ENCODE measurements at regions not wholly inside any gene's neighbourhood (a gene's known extent, or its start where the extent isn't known, plus 50 kb on each side); places are given as distances from the start of the nearest gene placed in this dataset.

DNA sequence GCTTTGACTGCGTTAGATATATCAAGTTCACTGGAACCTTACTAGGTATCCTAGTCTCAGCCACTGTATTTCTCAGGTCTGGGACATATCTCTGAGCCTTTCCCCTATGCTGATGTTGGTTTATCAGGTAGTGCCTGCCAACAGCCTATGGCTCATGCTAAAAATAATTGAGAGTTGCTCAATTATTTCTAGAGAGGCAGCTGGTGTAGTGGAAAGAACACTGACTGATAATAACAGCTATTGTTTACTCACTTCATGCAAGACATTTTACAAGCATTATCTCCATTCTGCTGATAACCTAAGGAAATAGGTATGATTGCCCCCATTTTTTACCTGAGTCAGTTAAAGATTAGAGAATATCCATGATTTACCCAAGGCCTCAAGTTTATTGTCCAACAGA, 231.4 kb downstream of the LRRN1 start:
- DNase-seq, result no peak

- DNase-seq, result no peak
Observed at GRCh38 chr3:4033296-4033695, 234.1 kb downstream of the LRRN1 start.

- DNase-seq, result no peak
Observed at GRCh38 chr3:4036046-4036445, 236.8 kb downstream of the LRRN1 start.

GRCh38 chr3:4038351-4038750, 239.1 kb downstream of the LRRN1 start:
- no peak for DNase-seq

- no peak for DNase-seq
Observed at GRCh38 chr3:4042070-4042469, 242.8 kb downstream of the LRRN1 start.

GRCh38 chr3:4042869-4043268, 243.6 kb downstream of the LRRN1 start:
- DNase-seq, result no peak

GRCh38 chr3:4043867-4044575, 244.8 kb downstream of the LRRN1 start:
- DNase-seq, result no peak

- DNase-seq, result no peak
Observed at GRCh38 chr3:4044619-4045018, 245.4 kb downstream of the LRRN1 start.

DNA sequence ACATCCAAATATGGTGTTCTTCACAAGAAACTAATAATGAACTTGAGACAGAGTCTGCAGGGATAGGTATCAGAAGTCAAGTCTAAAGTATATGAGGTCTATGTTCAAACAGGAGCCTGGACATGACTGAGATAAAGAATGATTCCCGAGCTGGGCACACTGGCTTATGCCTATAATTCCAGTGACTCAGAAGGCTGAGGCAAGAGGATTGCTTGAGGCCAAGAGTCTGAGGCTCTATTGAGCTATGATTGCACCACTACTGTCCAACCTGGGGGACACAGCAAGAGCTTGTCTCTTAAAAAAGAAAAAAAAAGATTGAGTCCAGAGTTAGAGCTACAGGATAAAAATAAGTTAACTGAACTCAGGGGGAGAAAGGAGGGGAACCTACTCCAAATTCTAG, 246.5 kb downstream of the LRRN1 start:
- no peak for DNase-seq

GRCh38 chr3:4047366-4047765, 248.1 kb downstream of the LRRN1 start:
- DNase-seq, result no peak

GRCh38 chr3:4052706-4053105, 250.5 kb upstream of the SETMAR start:
- no peak for DNase-seq

DNA sequence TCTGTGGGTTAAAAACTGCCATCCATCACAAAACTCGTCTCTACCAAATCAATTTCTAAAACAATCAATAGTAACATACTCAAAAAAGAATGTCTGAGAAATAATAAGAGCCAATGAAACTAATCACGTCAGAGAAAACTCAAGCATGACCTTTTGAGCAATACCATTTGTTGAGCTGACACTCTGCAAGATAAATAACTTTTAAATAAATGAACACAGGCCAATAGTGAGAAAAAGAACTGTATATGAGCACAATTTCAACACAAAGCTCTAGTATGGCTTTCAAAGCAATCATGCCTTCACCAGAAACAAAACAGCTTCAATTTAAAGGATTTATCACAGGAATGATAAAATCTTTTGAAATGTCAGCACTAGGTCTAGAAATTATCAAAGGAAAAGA, 249.2 kb upstream of the SETMAR start:
- no peak for DNase-seq

GRCh38 chr3:4060064-4060463, 243.1 kb upstream of the SETMAR start:
- DNase-seq, result no peak

DNA sequence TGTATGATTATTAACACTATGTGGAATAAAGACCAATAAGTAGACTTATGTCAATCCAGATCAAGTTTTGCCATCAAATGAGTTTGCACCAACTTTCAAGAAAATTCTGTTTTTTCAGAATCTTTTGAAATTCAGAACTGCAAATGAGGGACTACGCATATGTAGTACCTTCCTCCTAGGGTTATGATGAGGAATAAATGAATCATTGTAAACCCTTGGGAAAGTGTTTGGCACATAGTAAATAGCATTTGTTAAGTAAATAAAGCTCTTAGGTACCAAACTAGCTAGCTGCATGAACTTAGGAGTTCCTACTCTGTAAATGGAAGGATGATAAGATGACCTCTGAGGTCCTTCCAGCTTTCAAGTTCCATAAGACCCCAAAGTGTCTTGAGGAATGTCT, 242.6 kb upstream of the SETMAR start:
- no peak for DNase-seq

- DNase-seq, result no peak
Observed at GRCh38 chr3:4061195-4061594, 242.0 kb upstream of the SETMAR start.

- peak; percentile 7 for DNase-seq
Observed at GRCh38 chr3:4061783-4062360, 241.3 kb upstream of the SETMAR start.

DNA sequence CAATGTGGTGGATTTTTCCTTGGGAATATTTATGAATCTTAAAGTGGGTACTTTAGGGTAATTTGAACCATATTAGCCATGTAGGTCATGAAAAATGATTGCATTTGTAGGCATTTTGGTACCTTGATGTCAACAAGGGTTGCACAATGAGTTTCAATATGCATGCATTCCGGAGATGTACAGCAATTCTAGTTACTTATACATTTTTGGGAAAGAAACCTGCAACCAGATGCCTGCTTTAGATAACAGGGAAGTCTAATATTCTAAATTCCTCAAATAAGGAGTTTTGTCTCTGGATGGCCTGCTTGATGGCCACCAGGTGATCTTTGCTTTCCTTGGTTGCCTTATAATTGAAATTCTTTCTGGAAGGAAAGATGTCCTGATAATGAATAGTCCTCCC, 240.5 kb upstream of the SETMAR start:
- no peak for DNase-seq

GRCh38 chr3:4063916-4064574, 239.1 kb upstream of the SETMAR start:
- DNase-seq, result no peak

- peak; percentile 7 for DNase-seq
Observed at GRCh38 chr3:4065085-4065484, 238.1 kb upstream of the SETMAR start.

DNA sequence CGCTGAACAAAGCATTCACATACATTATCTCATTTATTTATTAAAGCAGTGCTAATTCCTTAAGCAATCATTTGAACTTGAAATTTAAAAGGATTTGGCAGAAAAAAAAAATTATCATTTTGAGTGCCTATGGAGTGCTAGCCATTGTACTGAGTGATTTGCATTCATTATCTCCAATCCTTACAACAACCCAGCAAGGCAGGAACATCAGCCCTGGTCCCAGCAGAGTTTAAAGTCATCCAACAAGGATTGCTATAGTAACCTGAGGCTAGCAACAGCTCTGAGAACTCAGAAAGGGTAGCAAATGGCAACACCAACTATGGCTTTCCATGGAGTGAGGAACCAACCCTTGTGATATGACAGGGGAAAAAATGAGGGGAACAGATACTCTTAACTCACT, 237.6 kb upstream of the SETMAR start:
- no peak for DNase-seq

- no peak for DNase-seq
Observed at GRCh38 chr3:4067893-4068292, 235.3 kb upstream of the SETMAR start.

GRCh38 chr3:4069796-4070195, 233.4 kb upstream of the SETMAR start:
- no peak for DNase-seq

DNA sequence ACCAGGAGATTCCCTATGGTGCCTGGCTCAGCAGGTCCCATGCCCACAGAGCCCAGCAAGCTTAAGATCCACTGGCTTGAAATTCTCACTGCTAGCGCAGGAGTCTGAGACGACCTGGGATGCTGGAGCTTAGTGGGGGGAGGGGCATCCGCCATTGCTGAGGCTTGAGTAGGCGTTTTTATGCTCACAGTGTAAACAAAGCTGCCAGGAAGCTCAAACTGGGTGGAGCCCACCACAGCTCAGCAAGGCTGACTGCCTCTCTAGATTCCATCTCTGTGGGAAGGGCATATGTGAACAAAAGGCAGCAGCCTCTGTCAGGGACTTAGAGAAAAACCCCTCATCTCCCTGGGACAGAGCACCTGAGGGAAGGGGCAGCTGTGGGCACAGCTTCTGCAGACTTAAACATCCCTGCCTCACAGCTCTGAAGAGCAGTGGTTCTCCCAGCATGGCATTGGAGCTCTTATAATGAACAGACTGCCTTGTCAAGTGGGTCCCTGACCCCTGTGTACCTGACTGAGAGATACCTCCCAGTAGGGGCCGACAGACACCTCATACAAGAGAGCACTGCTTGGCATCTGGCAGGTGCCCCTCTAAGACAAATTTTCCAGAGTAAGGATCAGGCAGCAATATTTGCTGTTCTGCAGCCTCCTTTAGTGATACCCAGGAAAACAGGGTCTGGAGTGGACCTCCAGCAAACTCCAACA, 231.5 kb upstream of the SETMAR start:
- DNase-seq, result no peak

Data from right kidney (tissue), 1 donor.